Neural cell (in vitro differentiated cells): ENCODE measurements at regions not wholly inside any gene's neighbourhood (a gene's known extent, or its start where the extent isn't known, plus 50 kb on each side); places are given as distances from the start of the nearest gene placed in this dataset.

Experiments used
- H2AFZ ChIP-seq: fragments of 200-600, 300-800 bp; sonication (generic), shearing (Covaris generic); 2 replicates; pipeline ENCODE4 v1.6.0; 2014; ENCODE audit warnings: low read depth, mild to moderate bottlenecking, antibody characterized with exemption, low read length, moderate library complexity
- H3F3A ChIP-seq: fragments of 200-600 bp; shearing (Covaris generic); 2 replicates; pipeline ENCODE4 v1.6.1; 2016; ENCODE audit warnings: mild to moderate bottlenecking, moderate library complexity, mixed read lengths, antibody characterized with exemption, low read length; ENCODE audit not compliant: insufficient read depth, poor library complexity, severe bottlenecking
- H3K27ac ChIP-seq: fragments of 200-600, 300-800 bp; sonication (generic), shearing (Covaris generic); 2 replicates; pipeline ENCODE4 v1.5.1; 2014; ENCODE audit warnings: mild to moderate bottlenecking, low read length, moderate library complexity
- H3K27me3 ChIP-seq: fragments of 300-800, 200-600 bp; sonication (generic), shearing (Covaris generic); 2 replicates; pipeline ENCODE4 v1.6.0; 2014; ENCODE audit warnings: mild to moderate bottlenecking, low read depth, low read length, moderate library complexity; ENCODE audit not compliant: insufficient read depth
- H3K36me3 ChIP-seq: fragments of 300-800, 200-600 bp; sonication (generic), shearing (Covaris generic); 2 replicates; pipeline ENCODE4 v1.5.1; 2014; ENCODE audit warnings: mild to moderate bottlenecking, antibody characterized with exemption, low read length, moderate library complexity; ENCODE audit not compliant: insufficient read depth
- H3K4me2 ChIP-seq: fragments of 300-800, 200-600 bp; sonication (generic), shearing (Covaris generic); 2 replicates; pipeline ENCODE4 v1.6.0; 2014; ENCODE audit warnings: mild to moderate bottlenecking, low read length
- H3K4me3 ChIP-seq: fragments of 300-800, 200-600 bp; sonication (generic), shearing (Covaris generic); 2 replicates; pipeline ENCODE4 v1.5.1; 2014; ENCODE audit warnings: mild to moderate bottlenecking, low read length, moderate library complexity
- H3K79me2 ChIP-seq: fragments of 200-600 bp; shearing (Covaris generic); replicated peaks from 2 replicates; pipeline ENCODE4 v1.6.0; 2014; ENCODE audit warnings: mild to moderate bottlenecking, low read length, moderate library complexity; ENCODE audit not compliant: insufficient read depth
- H3K9ac ChIP-seq: fragments of 300-800, 200-600 bp; sonication (generic), shearing (Covaris generic); 2 replicates; pipeline ENCODE4 v1.6.1; 2016; ENCODE audit warnings: mild to moderate bottlenecking, low read length, mixed read lengths
- H3K9me2 ChIP-seq: fragments of 200-600 bp; shearing (Covaris generic); 2 replicates; pipeline ENCODE4 v1.6.1; 2016; ENCODE audit warnings: mild to moderate bottlenecking, low read length, mixed read lengths; ENCODE audit not compliant: insufficient read depth
- H3K9me3 ChIP-seq: fragments of 200-600, 300-800 bp; sonication (generic), shearing (Covaris generic); 2 replicates; pipeline ENCODE4 v1.6.1; 2016; ENCODE audit warnings: mild to moderate bottlenecking, mixed run types, low read length, moderate library complexity, mixed read lengths
- H4K20me1 ChIP-seq: fragments of 200-600 bp; shearing (Covaris generic); 2 replicates; pipeline ENCODE4 v1.6.1; 2016; ENCODE audit warnings: mild to moderate bottlenecking, mixed run types; ENCODE audit not compliant: insufficient read depth
- CTCF ChIP-seq: fragments of 450-650 bp; IDR thresholded peaks from 2 replicates; pipeline ENCODE4 v1.5.1; 2014; ENCODE audit warnings: antibody characterized with exemption, mild to moderate bottlenecking, moderate library complexity; ENCODE audit not compliant: poor library complexity, severe bottlenecking
- EP300 ChIP-seq: fragments of 450-650 bp; conservative IDR thresholded peaks from 2 replicates; pipeline ENCODE4 v1.6.1; 2014; ENCODE audit warnings: antibody characterized with exemption, mild to moderate bottlenecking, moderate library complexity; ENCODE audit not compliant: poor library complexity, severe bottlenecking
- EZH2 ChIP-seq: fragments of 200-600, 300-800 bp; shearing (Covaris generic), sonication (generic); IDR thresholded peaks from 2 replicates; pipeline ENCODE4 v1.6.1; 2014; ENCODE audit warnings: antibody characterized with exemption, low read length, borderline replicate concordance, mild to moderate bottlenecking; ENCODE audit not compliant: insufficient read depth, poor library complexity, severe bottlenecking
- MXI1 ChIP-seq: fragments of 450-650 bp; conservative IDR thresholded peaks from 2 replicates; pipeline ENCODE4 v1.6.1; 2014; ENCODE audit warnings: antibody characterized with exemption, mild to moderate bottlenecking; ENCODE audit not compliant: poor library complexity, severe bottlenecking
- POLR2AphosphoS5 ChIP-seq: IDR thresholded peaks from 2 replicates; pipeline ENCODE4 v1.6.1; 2012
- RAD21 ChIP-seq: fragments of 450-650 bp; conservative IDR thresholded peaks from 2 replicates; pipeline ENCODE4 v1.6.1; 2014; ENCODE audit warnings: antibody characterized with exemption, mild to moderate bottlenecking, moderate library complexity
- SMC3 ChIP-seq: fragments of 450-650 bp; conservative IDR thresholded peaks from 2 replicates; pipeline ENCODE4 v1.6.1; 2014; ENCODE audit warnings: antibody characterized with exemption, mild to moderate bottlenecking, moderate library complexity; ENCODE audit not compliant: poor library complexity
- TAF1 ChIP-seq: IDR thresholded peaks from 2 replicates; pipeline ENCODE4 v1.6.1; 2012; ENCODE audit warnings: low read depth
- TF ChIP-seq, protein P1 (sequence below): IDR thresholded peaks from 2 replicates; pipeline ENCODE4 v1.6.1; 2012; ENCODE audit warnings: borderline replicate concordance

DNA sequence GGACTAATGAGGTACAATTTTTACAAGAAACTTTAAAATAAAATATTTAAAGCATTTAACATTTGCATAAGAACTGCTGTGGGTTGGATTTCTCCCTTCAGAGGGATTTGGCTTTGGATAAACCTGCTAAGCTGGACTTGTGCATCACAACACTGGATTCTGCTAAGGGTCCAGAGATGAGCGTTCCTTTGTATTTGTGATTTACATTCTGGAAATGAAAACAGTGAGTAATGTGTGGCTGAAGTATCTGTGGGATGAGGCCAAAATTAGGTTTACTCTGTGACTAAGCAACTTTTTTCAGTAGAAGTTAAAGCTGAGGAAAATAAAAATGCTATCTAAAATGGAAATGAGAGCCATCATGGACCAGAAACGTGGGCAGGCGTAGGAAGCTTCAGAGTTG, 494.3 kb downstream of the EPM2A start:
- H3K27ac ChIP-seq: no peak overlapping the region
- no peaks in the 10 kb centered on the region for H3F3A ChIP-seq
- no peaks in the 10 kb centered on the region for H3K36me3 ChIP-seq
- H4K20me1 ChIP-seq: no peaks in the 10 kb centered on the region
- H3K27me3 ChIP-seq: no peaks in the 10 kb centered on the region
- no peak overlapping the region for H2AFZ ChIP-seq
- no peak overlapping the region for H3K9ac ChIP-seq
- no peaks in the 10 kb centered on the region for H3K79me2 ChIP-seq
- no peaks in the 10 kb centered on the region for H3K9me2 ChIP-seq
- H3K4me3 ChIP-seq: no peak overlapping the region
- H3K9me3 ChIP-seq: no peaks in the 10 kb centered on the region
- no peak overlapping the region for H3K4me2 ChIP-seq
- TF ChIP-seq, protein P1, sequence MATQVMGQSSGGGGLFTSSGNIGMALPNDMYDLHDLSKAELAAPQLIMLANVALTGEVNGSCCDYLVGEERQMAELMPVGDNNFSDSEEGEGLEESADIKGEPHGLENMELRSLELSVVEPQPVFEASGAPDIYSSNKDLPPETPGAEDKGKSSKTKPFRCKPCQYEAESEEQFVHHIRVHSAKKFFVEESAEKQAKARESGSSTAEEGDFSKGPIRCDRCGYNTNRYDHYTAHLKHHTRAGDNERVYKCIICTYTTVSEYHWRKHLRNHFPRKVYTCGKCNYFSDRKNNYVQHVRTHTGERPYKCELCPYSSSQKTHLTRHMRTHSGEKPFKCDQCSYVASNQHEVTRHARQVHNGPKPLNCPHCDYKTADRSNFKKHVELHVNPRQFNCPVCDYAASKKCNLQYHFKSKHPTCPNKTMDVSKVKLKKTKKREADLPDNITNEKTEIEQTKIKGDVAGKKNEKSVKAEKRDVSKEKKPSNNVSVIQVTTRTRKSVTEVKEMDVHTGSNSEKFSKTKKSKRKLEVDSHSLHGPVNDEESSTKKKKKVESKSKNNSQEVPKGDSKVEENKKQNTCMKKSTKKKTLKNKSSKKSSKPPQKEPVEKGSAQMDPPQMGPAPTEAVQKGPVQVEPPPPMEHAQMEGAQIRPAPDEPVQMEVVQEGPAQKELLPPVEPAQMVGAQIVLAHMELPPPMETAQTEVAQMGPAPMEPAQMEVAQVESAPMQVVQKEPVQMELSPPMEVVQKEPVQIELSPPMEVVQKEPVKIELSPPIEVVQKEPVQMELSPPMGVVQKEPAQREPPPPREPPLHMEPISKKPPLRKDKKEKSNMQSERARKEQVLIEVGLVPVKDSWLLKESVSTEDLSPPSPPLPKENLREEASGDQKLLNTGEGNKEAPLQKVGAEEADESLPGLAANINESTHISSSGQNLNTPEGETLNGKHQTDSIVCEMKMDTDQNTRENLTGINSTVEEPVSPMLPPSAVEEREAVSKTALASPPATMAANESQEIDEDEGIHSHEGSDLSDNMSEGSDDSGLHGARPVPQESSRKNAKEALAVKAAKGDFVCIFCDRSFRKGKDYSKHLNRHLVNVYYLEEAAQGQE: no peak
- TF ChIP-seq TAF1 (no peak), RAD21 (no peak), EZH2 (no peak), CTCF (no peak), MXI1 (no peak), EP300 (no peak), POLR2AphosphoS5 (no peak), SMC3 (no peak)

- Histone ChIP-seq H3K4me2 (no peak overlapping the region), H2AFZ (no peak overlapping the region)
These were observed 493.6 kb downstream of the EPM2A start for GRCh38 chr6:145241721-145242120.

More at GRCh38 chr6:145241721-145242120, 493.6 kb downstream of the EPM2A start:
- Histone ChIP-seq H3K79me2 (no peaks in the 10 kb centered on the region), H3K27ac (no peak overlapping the region), H3K9me3 (no peaks in the 10 kb centered on the region), H3K36me3 (no peaks in the 10 kb centered on the region), H3K9ac (no peak overlapping the region), H3F3A (no peaks in the 10 kb centered on the region), H3K9me2 (no peaks in the 10 kb centered on the region), H3K4me3 (no peak overlapping the region), H4K20me1 (no peaks in the 10 kb centered on the region), H3K27me3 (no peaks in the 10 kb centered on the region)
- no peak for TF ChIP-seq TAF1
- TF ChIP-seq, protein P1: no peak
- no peak for TF ChIP-seq MXI1
- no peak for TF ChIP-seq EP300
